GM12873 (cell line): ENCODE measurements at regions not wholly inside any gene's neighbourhood (a gene's known extent, or its start where the extent isn't known, plus 50 kb on each side); places are given as distances from the start of the nearest gene placed in this dataset.

Experiments
- TF ChIP-seq, protein P1 (sequence below): IDR thresholded peaks from 2 replicates; pipeline ENCODE4 v1.5.1; 2012; ENCODE audit warnings: low read depth, mild to moderate bottlenecking, moderate library complexity, low read length, control low read depth; ENCODE audit not compliant: insufficient read depth; ENCODE audit errors: missing control alignments

DNA sequence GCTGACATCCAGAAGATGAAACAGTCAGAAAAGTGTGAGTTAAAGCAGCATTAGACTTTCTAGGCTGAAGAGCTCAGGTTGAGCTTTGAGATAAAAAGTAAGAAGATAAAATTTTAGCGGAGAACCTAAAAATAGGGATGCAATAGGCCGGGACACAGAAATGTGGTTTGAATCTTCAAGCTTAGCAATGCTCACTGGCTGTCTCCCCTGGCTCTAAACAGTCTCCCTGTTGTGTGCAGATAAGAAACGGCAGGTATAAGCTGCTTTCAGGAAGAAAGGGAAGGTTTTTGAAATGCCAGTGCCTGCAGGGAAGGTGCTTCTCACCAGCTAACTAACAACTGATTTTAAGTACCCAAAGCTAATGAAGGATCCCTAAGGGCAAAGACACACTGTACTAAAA, 718.7 kb upstream of the SGO1 start:
- TF ChIP-seq, protein P1, sequence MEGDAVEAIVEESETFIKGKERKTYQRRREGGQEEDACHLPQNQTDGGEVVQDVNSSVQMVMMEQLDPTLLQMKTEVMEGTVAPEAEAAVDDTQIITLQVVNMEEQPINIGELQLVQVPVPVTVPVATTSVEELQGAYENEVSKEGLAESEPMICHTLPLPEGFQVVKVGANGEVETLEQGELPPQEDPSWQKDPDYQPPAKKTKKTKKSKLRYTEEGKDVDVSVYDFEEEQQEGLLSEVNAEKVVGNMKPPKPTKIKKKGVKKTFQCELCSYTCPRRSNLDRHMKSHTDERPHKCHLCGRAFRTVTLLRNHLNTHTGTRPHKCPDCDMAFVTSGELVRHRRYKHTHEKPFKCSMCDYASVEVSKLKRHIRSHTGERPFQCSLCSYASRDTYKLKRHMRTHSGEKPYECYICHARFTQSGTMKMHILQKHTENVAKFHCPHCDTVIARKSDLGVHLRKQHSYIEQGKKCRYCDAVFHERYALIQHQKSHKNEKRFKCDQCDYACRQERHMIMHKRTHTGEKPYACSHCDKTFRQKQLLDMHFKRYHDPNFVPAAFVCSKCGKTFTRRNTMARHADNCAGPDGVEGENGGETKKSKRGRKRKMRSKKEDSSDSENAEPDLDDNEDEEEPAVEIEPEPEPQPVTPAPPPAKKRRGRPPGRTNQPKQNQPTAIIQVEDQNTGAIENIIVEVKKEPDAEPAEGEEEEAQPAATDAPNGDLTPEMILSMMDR, result no peak

DNA sequence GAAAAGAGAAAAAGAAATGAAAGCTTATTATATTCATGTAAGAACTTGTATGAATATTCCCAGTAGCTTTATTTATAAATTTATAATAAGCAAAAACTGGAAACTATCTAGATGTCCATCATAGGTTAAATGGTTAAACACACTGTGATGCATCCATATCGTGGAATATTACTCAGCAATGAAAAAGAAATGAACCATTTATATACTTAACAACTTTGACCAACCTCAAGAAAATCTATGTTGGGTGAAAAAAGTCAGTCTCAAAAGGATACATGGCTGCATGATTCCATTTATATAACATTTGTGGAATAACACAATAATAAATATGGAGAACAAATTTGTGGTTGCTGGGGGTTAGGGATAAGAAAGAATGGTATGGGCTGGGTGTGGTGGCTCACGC, 713.0 kb upstream of the SGO1 start:
- TF ChIP-seq, protein P1, result no peak

DNA sequence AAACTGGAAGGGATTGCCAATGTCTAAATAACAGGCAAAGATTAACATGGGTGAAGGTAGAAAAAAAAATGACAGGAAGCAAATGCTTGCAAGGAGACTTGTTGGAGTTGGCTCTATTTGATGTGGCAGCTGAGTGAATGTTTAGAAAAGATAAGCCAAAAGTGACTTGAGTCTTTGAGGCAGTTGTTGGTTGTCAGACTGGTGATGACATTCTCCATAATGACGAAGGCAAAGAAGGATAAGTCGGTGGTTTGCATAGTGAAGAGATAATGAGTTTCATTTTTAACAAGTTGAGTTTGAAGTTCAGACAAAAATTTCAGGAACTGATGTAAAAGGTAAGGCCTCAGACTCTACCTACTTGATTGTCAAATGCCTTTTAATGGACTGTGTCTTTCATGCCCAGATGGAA, 704.1 kb upstream of the SGO1 start:
- TF ChIP-seq, protein P1, result no peak

DNA sequence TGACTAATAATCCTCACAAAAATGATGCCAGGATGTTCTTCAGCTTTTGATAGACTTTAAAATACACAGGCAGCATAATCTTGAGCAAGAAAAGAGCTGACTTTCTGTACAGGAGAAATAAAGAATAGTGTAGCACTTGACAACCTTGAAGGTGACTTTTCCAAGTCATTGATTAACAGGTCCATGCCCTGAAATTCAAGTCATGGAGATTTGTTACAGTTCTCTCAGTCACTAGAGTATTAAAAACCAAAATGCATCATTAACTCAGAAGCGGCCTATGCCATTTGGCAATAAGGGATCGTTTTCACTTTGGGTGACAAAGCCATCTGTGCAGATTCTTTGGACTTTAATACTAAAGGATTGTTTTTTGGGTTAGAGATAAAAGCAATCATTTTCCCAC, 692.7 kb upstream of the SGO1 start:
- TF ChIP-seq, protein P1, result no peak

DNA sequence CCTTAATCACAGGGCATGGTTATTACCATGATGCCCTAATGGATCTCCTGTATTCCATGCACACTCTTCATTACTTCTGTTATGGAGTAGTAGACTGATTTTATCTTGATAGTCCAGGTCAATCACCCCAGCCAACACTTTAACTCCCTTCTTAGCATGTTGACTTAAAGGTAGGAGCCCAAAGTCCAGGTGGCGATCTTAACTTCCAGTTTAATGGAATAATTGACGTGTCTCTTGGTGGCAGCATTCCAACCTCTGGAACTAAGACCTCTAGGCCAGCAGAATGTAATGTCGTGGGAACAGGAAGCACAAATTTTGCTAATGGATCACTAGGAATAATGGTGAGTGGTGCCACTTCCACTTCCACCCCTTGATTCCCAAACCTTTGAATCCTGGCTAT, 687.2 kb upstream of the SGO1 start:
- TF ChIP-seq, protein P1, result no peak

DNA sequence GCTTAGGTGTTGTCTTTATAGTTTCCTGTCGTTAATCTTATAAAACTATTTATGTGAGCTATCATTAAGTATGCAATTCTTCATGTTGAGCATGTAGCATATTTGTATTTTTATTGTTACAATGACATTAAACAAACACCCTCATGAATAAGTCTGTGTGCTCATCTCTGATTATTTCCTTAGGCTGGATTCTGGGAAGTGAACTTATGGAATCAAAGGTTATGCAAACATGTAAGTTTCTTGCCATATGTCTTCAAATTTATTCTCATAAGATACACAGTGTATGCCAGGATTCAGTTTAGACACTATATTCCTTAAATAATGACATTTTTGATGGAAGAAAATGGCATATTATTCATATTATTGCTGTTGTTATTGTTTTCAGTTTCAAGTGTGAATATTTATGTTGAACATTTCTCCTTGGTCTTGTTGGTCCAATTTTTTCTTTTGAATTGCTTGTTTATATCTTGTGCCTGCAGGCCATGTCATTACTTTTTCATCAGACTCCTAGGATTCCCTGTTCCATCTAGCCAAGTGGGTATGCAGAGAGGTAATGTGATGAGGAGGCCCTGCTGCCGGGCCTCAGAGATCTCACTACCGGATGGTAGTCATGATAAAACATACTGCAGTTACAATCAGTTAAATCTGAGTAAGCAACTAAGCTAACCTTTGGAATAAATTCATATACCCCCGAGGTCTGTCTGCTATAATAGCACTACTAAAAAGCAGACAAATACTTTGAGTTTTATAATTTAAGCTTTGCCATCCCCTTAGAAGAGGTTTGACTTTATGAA, 684.3 kb upstream of the SGO1 start:
- TF ChIP-seq, protein P1, result no peak

DNA sequence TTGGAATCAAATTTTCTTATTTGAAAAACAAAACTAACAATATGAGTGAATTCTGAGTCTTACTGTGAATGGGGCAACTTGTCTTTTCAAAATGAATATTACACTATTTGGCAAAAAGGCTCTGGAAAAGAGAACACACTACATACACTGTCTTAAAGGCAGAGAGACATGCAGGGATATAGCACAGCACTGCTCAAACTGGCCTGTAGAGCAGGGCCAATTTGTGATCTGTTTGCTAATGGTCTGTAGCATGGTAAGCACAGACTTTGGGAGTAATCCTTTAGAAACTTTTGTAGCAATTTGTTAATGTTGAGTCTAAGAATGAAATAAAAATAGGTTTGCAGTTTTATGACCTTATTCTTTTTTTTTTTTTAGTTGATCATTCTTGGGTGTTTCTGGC, 679.8 kb upstream of the SGO1 start:
- TF ChIP-seq, protein P1, result no peak
